LNCAP (cell line): ENCODE measurements at regions not wholly inside any gene's neighbourhood (a gene's known extent, or its start where the extent isn't known, plus 50 kb on each side); places are given as distances from the start of the nearest gene placed in this dataset.

Experiments used
- TF ChIP-seq, protein P1 (sequence below): fragments of 450-650 bp; IDR thresholded peaks from 2 replicates; pipeline ENCODE4 v1.5.1; 2017; ENCODE audit warnings: mild to moderate bottlenecking

DNA sequence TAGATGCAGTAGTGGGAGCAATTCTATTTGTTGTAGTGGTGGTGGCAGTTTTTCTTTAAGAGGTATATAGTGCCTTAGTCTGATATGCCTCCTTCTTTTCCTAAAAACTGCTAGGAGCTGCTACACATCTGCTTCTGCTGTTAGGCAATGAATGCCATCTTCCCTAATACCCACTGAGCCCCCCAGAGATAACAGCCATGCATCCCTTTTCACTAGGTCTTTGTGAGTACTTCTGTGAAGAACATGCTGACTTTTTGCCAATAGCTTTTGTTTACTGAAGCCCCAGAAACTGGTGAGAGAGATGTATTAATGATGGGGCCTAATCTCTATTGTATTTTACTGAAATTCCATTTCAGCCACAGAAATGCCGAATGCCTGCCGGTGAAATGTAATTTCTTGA, 92.6 kb upstream of the CHL1 start:
- TF ChIP-seq, protein P1, sequence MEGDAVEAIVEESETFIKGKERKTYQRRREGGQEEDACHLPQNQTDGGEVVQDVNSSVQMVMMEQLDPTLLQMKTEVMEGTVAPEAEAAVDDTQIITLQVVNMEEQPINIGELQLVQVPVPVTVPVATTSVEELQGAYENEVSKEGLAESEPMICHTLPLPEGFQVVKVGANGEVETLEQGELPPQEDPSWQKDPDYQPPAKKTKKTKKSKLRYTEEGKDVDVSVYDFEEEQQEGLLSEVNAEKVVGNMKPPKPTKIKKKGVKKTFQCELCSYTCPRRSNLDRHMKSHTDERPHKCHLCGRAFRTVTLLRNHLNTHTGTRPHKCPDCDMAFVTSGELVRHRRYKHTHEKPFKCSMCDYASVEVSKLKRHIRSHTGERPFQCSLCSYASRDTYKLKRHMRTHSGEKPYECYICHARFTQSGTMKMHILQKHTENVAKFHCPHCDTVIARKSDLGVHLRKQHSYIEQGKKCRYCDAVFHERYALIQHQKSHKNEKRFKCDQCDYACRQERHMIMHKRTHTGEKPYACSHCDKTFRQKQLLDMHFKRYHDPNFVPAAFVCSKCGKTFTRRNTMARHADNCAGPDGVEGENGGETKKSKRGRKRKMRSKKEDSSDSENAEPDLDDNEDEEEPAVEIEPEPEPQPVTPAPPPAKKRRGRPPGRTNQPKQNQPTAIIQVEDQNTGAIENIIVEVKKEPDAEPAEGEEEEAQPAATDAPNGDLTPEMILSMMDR = no peak

DNA sequence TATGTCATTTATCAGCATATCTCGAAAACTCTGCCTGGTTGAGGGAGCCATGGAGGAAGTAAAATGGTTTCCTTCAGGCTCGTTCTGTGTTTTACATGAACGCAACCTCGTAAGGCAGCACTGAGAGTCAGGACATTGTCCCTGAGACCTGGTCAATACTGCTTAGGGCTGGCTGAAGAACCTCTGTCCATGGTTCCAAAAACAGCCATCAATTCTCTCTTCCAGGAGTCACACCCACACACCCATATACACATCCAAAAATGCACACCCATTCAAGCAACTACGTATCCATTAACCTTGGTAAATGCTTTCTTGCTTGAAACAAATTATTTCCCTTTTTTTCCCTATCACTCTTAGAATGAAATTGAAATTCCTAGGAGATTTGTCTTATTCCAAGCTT, 91.0 kb upstream of the CHL1 start:
- TF ChIP-seq, protein P1 = no peak

DNA sequence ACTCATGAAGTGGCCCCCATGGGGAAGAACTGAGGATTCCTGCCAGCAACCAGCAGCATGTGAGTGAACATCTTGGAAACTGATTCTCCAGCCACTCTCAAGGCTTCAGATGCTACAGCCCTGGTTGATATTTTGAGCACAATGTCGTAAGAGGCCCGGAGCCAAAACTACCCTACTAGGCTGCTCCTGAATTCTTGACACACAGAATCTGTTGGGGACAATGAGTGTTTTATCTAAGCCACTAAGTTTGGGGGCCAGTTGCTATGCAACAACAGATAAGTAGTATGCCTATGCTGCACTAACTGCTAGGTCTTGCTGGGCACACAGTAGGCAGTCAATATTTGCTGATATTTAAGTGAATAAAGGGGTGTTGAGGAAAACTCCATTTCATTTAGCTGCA, 89.9 kb upstream of the CHL1 start:
- TF ChIP-seq, protein P1 = no peak

DNA sequence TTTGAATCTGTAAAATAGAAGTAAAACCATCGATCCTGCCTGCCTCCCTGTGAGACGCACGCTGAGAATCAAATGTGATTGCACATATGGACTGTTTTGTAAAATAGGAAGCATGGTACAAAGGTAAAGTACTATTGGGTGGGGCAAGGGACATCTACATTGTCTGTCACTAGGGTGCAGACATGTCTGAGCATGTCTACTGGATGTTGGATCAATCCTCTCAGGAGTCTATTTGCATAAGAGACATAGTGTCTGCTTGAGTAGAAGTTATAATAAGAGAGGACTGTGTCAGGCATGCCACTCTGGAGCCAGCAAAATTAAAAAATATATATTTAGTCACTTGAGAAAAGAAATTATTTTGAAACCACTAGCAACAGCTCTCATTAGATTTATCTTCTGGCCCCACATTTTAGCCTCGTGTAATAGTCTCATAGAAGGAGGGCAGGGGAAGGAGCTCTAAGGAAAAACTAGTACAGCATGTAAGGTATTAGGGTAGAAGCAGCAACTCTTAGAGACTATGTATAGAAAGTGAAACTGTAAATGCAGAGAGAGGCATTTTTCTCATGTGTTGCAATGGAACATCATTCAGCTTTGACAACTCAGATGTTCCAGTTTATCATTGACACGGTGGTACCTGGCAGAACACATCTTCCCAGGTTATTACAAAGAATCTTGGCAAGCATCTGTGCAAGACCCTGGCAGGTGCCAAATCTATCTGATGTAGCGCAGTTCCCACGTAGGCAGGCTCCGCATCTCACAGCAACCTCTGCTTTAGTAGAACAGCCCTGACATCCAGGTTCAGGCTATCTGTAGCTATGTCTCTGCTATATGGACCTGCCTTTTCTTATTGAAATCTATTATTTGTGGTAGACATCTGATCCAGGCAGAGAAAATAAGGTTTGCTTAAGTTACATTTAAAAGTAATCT, 85.2 kb upstream of the CHL1 start:
- TF ChIP-seq, protein P1 = no peak

DNA sequence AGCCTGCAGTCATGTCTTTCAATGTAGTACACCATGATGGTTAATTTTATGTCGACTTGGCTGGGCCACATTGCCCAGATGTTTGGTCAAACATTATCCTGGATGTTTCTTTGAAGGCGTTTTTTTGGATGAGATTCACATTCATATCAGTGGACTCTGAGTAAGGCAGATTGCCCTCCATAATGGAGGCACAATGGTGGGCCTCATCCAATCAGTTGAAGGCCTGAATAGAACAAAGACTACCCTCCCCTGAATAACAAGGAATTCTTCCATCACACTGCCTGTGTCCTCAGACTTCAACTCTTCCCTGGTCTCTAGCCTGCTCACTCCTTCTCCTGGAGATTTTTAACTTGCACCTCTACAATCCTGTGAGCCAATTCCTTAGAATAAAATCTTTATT, 83.8 kb upstream of the CHL1 start:
- TF ChIP-seq, protein P1 = no peak

DNA sequence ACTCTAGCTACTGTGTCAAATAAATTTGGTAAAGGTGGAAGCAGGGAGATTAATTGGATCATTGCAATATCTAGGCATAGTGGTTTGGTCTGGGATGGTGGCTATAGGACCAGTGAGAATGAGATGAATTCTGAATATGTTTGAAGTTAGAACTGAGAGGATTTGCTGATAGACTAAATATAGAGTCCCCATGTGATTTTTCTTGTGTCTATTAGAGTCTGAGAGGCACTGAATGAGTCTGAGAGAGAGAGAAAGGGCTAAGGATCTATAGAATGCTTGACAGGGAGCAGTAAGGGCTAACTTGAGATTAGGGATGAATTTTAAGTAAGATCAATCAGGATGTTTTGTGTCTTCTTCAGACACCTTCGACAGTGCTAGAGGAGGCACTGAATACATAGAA, 77.9 kb upstream of the CHL1 start:
- TF ChIP-seq, protein P1 = no peak

DNA sequence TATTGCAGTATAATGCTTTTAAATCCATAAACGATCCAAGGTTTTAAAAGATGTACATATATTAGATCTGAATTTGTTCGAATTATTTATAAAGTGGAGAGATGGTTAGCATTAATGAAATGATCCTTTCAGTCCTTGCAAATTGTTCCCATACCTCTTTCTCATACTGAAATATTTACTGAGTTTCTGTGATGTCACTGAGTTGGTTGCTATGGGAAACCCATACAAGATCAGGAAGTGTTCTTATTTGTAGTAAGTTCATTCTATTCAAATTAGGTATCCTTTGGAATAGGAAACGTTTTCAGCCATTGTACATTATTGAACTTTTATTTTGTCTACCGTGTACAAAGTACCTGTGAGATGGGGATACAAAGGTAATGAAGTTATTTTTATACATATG, 73.2 kb upstream of the CHL1 start:
- TF ChIP-seq, protein P1 = no peak
